ENCODE measurements at regions not wholly inside any gene's neighbourhood (a gene's known extent, or its start where the extent isn't known, plus 50 kb on each side); places are given as distances from the start of the nearest gene placed in this dataset.

DNA sequence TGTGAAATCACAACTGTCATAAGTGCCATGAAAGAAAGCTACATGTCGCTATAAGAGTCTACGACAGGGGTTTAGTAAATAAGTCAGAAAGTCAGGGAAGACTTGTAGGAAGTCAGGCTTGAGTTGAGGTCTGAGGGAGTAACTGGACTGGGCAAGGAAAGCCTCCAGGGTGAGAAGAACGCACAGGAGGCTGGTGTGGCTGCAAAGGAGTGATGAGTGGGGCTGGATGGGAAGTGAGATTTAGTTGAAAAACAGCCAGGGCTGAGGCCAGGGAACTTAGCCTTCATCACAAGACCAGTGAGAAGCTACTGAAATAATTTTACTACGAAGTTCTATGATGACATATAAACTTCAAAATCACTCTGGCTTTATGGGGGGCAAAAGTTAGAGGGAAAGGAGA, 763.7 kb upstream of the PHF14 start:
- H3K18ac ChIP-seq (ENCODE audit: low read depth, low read length): no peak overlapping the region
- no peak overlapping the region for H3K4me2 ChIP-seq (ENCODE audit: low read depth, low read length)
- DNase-seq: no peak
- ATAC-seq (ENCODE audit: low read depth): no peak
- H2AK5ac ChIP-seq (ENCODE audit: low read depth, low read length): no peak overlapping the region
- no peak overlapping the region for H3K9ac ChIP-seq (ENCODE audit: low read depth, low read length)
- no peak overlapping the region for H2BK120ac ChIP-seq (ENCODE audit: low read depth, low read length)
- dilution Hi-C loops (cut with HindIII; ENCODE audit: low sequenced_read_pairs, unreplicated experiment): no loop called here
- no peak overlapping the region for H2BK5ac ChIP-seq (ENCODE audit: low read depth, low read length, poor library complexity, severe bottlenecking)
- H3K9me1 ChIP-seq (ENCODE audit: insufficient read depth, low read length): no peaks in the 10 kb centered on the region
- no peak overlapping the region for H3K56ac ChIP-seq (ENCODE audit: extremely low read depth, insufficient read depth, low read length)
- H3K4ac ChIP-seq (ENCODE audit: low read depth, low read length): no peak overlapping the region
- TF ChIP-seq, protein P1, sequence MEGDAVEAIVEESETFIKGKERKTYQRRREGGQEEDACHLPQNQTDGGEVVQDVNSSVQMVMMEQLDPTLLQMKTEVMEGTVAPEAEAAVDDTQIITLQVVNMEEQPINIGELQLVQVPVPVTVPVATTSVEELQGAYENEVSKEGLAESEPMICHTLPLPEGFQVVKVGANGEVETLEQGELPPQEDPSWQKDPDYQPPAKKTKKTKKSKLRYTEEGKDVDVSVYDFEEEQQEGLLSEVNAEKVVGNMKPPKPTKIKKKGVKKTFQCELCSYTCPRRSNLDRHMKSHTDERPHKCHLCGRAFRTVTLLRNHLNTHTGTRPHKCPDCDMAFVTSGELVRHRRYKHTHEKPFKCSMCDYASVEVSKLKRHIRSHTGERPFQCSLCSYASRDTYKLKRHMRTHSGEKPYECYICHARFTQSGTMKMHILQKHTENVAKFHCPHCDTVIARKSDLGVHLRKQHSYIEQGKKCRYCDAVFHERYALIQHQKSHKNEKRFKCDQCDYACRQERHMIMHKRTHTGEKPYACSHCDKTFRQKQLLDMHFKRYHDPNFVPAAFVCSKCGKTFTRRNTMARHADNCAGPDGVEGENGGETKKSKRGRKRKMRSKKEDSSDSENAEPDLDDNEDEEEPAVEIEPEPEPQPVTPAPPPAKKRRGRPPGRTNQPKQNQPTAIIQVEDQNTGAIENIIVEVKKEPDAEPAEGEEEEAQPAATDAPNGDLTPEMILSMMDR (conservative IDR thresholded peaks at IDR 0.05; ENCODE audit: low read depth, low read length): no peak
- no peak for TF ChIP-seq MAZ (IDR thresholded peaks at IDR 0.05; ENCODE audit: borderline replicate concordance, low read depth, low read length)
- no peak for TF ChIP-seq CHD1 (IDR thresholded peaks at IDR 0.05; ENCODE audit: low read depth, low read length)
- no peak for TF ChIP-seq NFE2L2 (IDR thresholded peaks at IDR 0.05; ENCODE audit: low read depth, low read length)
- no peak overlapping the region for H4K8ac ChIP-seq (ENCODE audit: low read depth in 2 of 2, low read length in 2 of 2)
- peaks cover 17% of the 10 kb centered on the region for H3K9me3 ChIP-seq (ENCODE audit: control insufficient read depth, insufficient read depth, low read length)
- H3K27ac ChIP-seq (ENCODE audit: insufficient read depth, low read length): no peak overlapping the region
- no peaks in the 10 kb centered on the region for H3K4me1 ChIP-seq (ENCODE audit: control insufficient read depth, insufficient read depth, low read length)
- POLR2A ChIA-PET (ENCODE audit: unreplicated experiment): no interaction called here
- H3K79me1 ChIP-seq (ENCODE audit: low read depth in 1 of 2, low read length in 2 of 2): no peaks in the 10 kb centered on the region
- no peak overlapping the region for H3K23ac ChIP-seq (ENCODE audit: low read depth, low read length)
- H3K36me3 ChIP-seq (ENCODE audit: control insufficient read depth, insufficient read depth, low read length): no peaks in the 10 kb centered on the region
- no peak overlapping the region for H3K14ac ChIP-seq (replicated peaks; ENCODE audit: low read depth, low read length)
- intact Hi-C loops (cut with micrococcal nuclease): no loop called here
- WGBS, 2 experiments (ENCODE audit: extremely low coverage in 2 of 2, insufficient read length in 1 of 2): no CpG with 5 or more reads among the region's 4 CpGs
- no peak overlapping the region for H2BK20ac ChIP-seq (ENCODE audit: low read depth, low read length)
- no peaks in the 10 kb centered on the region for H3K27me3 ChIP-seq (ENCODE audit: control insufficient read depth, insufficient read depth, low read length)
- H3K4me3 ChIP-seq (ENCODE audit: insufficient read depth, low read depth, low read length): no peak overlapping the region
- in situ Hi-C loops (cut with MboI; ENCODE audit: low sequenced_read_pairs): no loop called here
- BruUV-seq (replicated peaks): no TSS peak
- H4K20me1 ChIP-seq (ENCODE audit: insufficient read depth, low read length): no peaks in the 10 kb centered on the region
- no peak overlapping the region for H2AFZ ChIP-seq (replicated peaks; ENCODE audit: low read length, poor library complexity)
- no peak overlapping the region for H4K5ac ChIP-seq (ENCODE audit: low read depth, low read length)
- CTCF ChIA-PET: no interaction called here
- H2BK15ac ChIP-seq (ENCODE audit: low read depth, low read length): no peak overlapping the region
- H2AK9ac ChIP-seq (replicated peaks; ENCODE audit: low read depth, low read length, poor library complexity): no peak overlapping the region
- no peak overlapping the region for H4K91ac ChIP-seq (ENCODE audit: insufficient read depth, low read depth, low read length)

Measured in IMR-90 (cell line).